Loucy (cell line): ENCODE measurements at regions not wholly inside any gene's neighbourhood (a gene's known extent, or its start where the extent isn't known, plus 50 kb on each side); places are given as distances from the start of the nearest gene placed in this dataset.

ENCODE experiments used
- CTCF ChIP-seq: fragments of 200-600 bp; sonication (generic); conservative IDR thresholded peaks from 2 replicates; pipeline ENCODE4 v1.5.1; 2014; ENCODE audit warnings: mild to moderate bottlenecking, antibody characterized with exemption, low read length
- EZH2phosphoT487 ChIP-seq: fragments of 200-600 bp; IDR thresholded peaks from 2 replicates; pipeline ENCODE4 v1.6.1; 2018; ENCODE audit warnings: antibody characterized with exemption, mild to moderate bottlenecking, moderate library complexity, borderline replicate concordance

DNA sequence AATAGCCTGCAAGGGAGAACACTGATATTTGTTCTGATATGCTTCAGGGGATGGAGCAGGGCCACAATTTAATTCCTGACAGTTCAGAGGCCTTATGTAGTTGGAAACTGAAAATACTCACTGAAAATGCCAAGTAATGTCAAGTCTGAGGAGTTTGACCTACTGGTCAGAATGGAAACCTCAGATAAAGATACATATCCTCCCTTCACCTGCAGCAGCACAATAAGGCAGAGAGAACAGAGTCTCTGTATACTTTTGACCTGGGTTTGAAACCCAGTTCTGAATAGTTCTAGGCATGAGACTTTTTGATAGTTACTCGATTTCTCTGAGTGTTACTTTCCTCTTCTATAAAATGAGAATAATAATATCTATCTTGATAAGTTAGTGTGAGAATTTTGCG, 65.8 kb upstream of the TRPC5 start:
- TF ChIP-seq CTCF: no peak
- TF ChIP-seq EZH2phosphoT487: no peak
